GM20000 (cell line): ENCODE measurements at regions not wholly inside any gene's neighbourhood (a gene's known extent, or its start where the extent isn't known, plus 50 kb on each side); places are given as distances from the start of the nearest gene placed in this dataset.

ENCODE experiments used
- DNase-seq: peaks from one replicate; pipeline ENCODE4 v3.0.0; 2012; ENCODE audit warnings: low spot score
- CTCF ChIP-seq: IDR thresholded peaks from 2 replicates; pipeline ENCODE4 v1.5.1; 2012; ENCODE audit warnings: mild to moderate bottlenecking, control low read depth; ENCODE audit errors: extremely low read depth, missing control alignments

GRCh38 chr2:62413116-62413663 is 92.8 kb downstream of the TMEM17 start:
- DNase-seq: no peak
- TF ChIP-seq CTCF: no peak

- no peak for TF ChIP-seq CTCF
- no peak for DNase-seq
These were observed 93.7 kb downstream of the TMEM17 start for GRCh38 chr2:62412347-62412742.

GRCh38 chr2:62410926-62411456 is 95.0 kb downstream of the TMEM17 start:
- DNase-seq: no peak
- no peak for TF ChIP-seq CTCF

GRCh38 chr2:62410015-62410453 is 96.0 kb downstream of the TMEM17 start:
- TF ChIP-seq CTCF: peak; percentile 56
- no peak for DNase-seq

- no peak for DNase-seq
These were observed 96.6 kb downstream of the TMEM17 start for GRCh38 chr2:62409442-62409841.

GRCh38 chr2:62408241-62408677 is 97.7 kb downstream of the TMEM17 start:
- no peak for TF ChIP-seq CTCF
- DNase-seq: no peak

More at GRCh38 chr2:62409442-62409841, 96.6 kb downstream of the TMEM17 start:
- no peak for TF ChIP-seq CTCF

- no peak for TF ChIP-seq CTCF
- DNase-seq: no peak
These were observed 98.2 kb downstream of the TMEM17 start for GRCh38 chr2:62407838-62408237.
